HepG2 (cell line): ENCODE measurements at regions not wholly inside any gene's neighbourhood (a gene's known extent, or its start where the extent isn't known, plus 50 kb on each side); places are given as distances from the start of the nearest gene placed in this dataset.

ENCODE experiments used
- ATAC-seq: fragments of 200-7000 bp; cut with Tn5 transposase; 3 replicates; pipeline ENCODE4 v1.9.1; 2020; ENCODE audit warnings: mild to moderate bottlenecking, moderate library complexity
- BruUV-seq: library from RNA; stranded (reverse); fragments of 400-500 nt; replicated peaks from 2 replicates; lab custom pipeline; 2021; lab: Mats Ljungman, UMichigan
- CTCF ChIA-PET: fragments of 300-600 bp; formaldehyde crosslinking; extraction: SDS; loops from one replicate; lab custom pipeline; 2021; ENCODE audit warnings: low total read pairs, inconsistent platforms, low intra/inter-chr PET ratio; lab: Yijun Ruan, JAX
- POLR2A ChIA-PET: fragments of 350-600 bp; sonication (Branson Sonifier 250); formaldehyde crosslinking; loops from one replicate; lab custom pipeline; 2020; ENCODE audit warnings: antibody characterized with exemption, inconsistent platforms; lab: Yijun Ruan, JAX
- DNase-seq: peaks from one replicate; pipeline ENCODE4 v3.0.0-alpha.2; 2015; ENCODE audit warnings: low spot score
- FAIRE-seq: peaks from 3 replicates; lab custom pipeline; 2011; peaks lifted over from hg19 to GRCh38; lab: Jason Lieb, UNC
- H2AFZ ChIP-seq: one replicate; pipeline ENCODE4 v1.6.1; 2011; ENCODE audit warnings: low read length, inconsistent platforms
- H3K27ac ChIP-seq: fragments of 300-600 bp; 3 replicates; pipeline ENCODE4 v1.8.0; 2011; ENCODE audit warnings: mixed run types, mild to moderate bottlenecking, mixed read lengths, low read length, inconsistent platforms; ENCODE audit not compliant: insufficient read depth; ENCODE audit errors: extremely low read length
- H3K27me3 ChIP-seq, 2 experiments: fragments of 200-600 bp in 1 of 2; 2 replicates in 1 of 2; 3 replicates in 1 of 2; pipeline versions ENCODE4 v1.6.0 to v1.8.0; 2011; ENCODE audit warnings: low read length in 2 of 2, mild to moderate bottlenecking in 2 of 2, moderate library complexity in 2 of 2, inconsistent platforms in 1 of 2; ENCODE audit not compliant: insufficient read depth in 2 of 2, control insufficient read depth in 1 of 2
- H3K36me3 ChIP-seq, 2 experiments: fragments of 200-600 bp in 1 of 2; replicated peaks in 1 of 2; 2 replicates in 1 of 2; 3 replicates in 1 of 2; pipeline versions ENCODE4 v1.5.1 to v1.8.0; 2011; ENCODE audit warnings: low read length in 2 of 2, inconsistent platforms in 1 of 2; ENCODE audit not compliant: insufficient read depth in 2 of 2, control insufficient read depth in 1 of 2
- H3K4me1 ChIP-seq: 2 replicates; pipeline ENCODE4 v1.5.1; 2012; ENCODE audit warnings: low read length, inconsistent platforms; ENCODE audit not compliant: insufficient read depth
- H3K4me2 ChIP-seq: 2 replicates; pipeline ENCODE4 v1.6.0; 2011; ENCODE audit warnings: low read depth, low read length, inconsistent platforms
- H3K4me3 ChIP-seq, 3 experiments: fragments of 200-600 bp in 1 of 3; sonication (generic), shearing (Covaris generic) in 1 of 3; replicated peaks in 1 of 3; 2 replicates each; pipeline ENCODE4 v1.5.1; 2011 to 2016; ENCODE audit warnings: low read length in 3 of 3, inconsistent platforms in 2 of 3, low read depth in 2 of 3, mild to moderate bottlenecking in 2 of 3, control low read depth in 1 of 3, mixed read lengths in 1 of 3; ENCODE audit not compliant: insufficient read depth in 1 of 3
- H3K79me2 ChIP-seq: one replicate; pipeline ENCODE4 v1.6.1; 2011; ENCODE audit warnings: low read length, inconsistent platforms; ENCODE audit not compliant: insufficient read depth
- H3K9ac ChIP-seq: 2 replicates; pipeline ENCODE4 v1.6.0; 2011; ENCODE audit warnings: mild to moderate bottlenecking, low read depth, low read length, inconsistent platforms; ENCODE audit not compliant: insufficient read depth
- H3K9me3 ChIP-seq: 2 replicates; pipeline ENCODE4 v1.5.1; 2012; ENCODE audit warnings: mild to moderate bottlenecking, low read length
- H4K20me1 ChIP-seq: 2 replicates; pipeline ENCODE4 v1.6.0; 2011; ENCODE audit warnings: inconsistent platforms, mild to moderate bottlenecking, low read length, moderate library complexity; ENCODE audit not compliant: insufficient read depth
- CHD4 ChIP-seq: fragments of 200-600 bp; sonication (generic); IDR thresholded peaks from 2 replicates; pipeline ENCODE4 v1.7.0; 2017; ENCODE audit warnings: mild to moderate bottlenecking, low read length, borderline replicate concordance
- HDAC2 ChIP-seq: sonication (generic); formaldehyde crosslinking; IDR thresholded peaks from 2 replicates; pipeline ENCODE4 v1.4.0; 2020; ENCODE audit warnings: missing genetic modification reagents
- HMG20A ChIP-seq: IDR thresholded peaks from 2 replicates; pipeline ENCODE4 v1.6.1; 2016; ENCODE audit warnings: borderline replicate concordance
- HNF4G ChIP-seq, 2 experiments: sonication (generic) in 1 of 2; formaldehyde crosslinking in 1 of 2; IDR thresholded peaks; 2 replicates each; pipeline versions ENCODE4 v1.4.0 to v1.6.1; 2011 to 2020; ENCODE audit warnings: borderline replicate concordance in 2 of 2, low read depth in 2 of 2, mild to moderate bottlenecking in 2 of 2, low read length in 1 of 2, missing genetic modification reagents in 1 of 2, moderate library complexity in 1 of 2
- KLF11 ChIP-seq: IDR thresholded peaks from 2 replicates; pipeline ENCODE4 v1.6.1; 2016; ENCODE audit warnings: missing compliant biosample characterization
- MAFK ChIP-seq, 2 experiments: IDR thresholded peaks in 1 of 2; conservative IDR thresholded peaks in 1 of 2; 2 replicates each; pipeline ENCODE4 v1.6.1; 2011; ENCODE audit warnings: improper control_type of control experiment in 2 of 2, low read length in 2 of 2
- NFATC3 ChIP-seq: sonication (generic); formaldehyde crosslinking; IDR thresholded peaks from 2 replicates; pipeline ENCODE4 v1.5.1; 2020; ENCODE audit warnings: mild to moderate bottlenecking, missing genetic modification reagents
- NFKB2 ChIP-seq: sonication (generic); formaldehyde crosslinking; IDR thresholded peaks from 2 replicates; pipeline ENCODE4 v1.4.0; 2020; ENCODE audit warnings: missing genetic modification reagents, borderline replicate concordance
- SIX1 ChIP-seq: sonication (generic); formaldehyde crosslinking; IDR thresholded peaks from 2 replicates; pipeline ENCODE4 v1.4.0; 2020; ENCODE audit warnings: missing genetic modification reagents, borderline replicate concordance
- SP140L ChIP-seq: sonication (generic); formaldehyde crosslinking; IDR thresholded peaks from 2 replicates; pipeline ENCODE4 v1.4.0; 2020; ENCODE audit warnings: missing genetic modification reagents, borderline replicate concordance
- ZNF367 ChIP-seq: sonication (generic); formaldehyde crosslinking; IDR thresholded peaks from 2 replicates; pipeline ENCODE4 v1.4.0; 2020; ENCODE audit warnings: missing genetic modification reagents, borderline replicate concordance
- ZNF678 ChIP-seq: sonication (generic); formaldehyde crosslinking; IDR thresholded peaks from 2 replicates; pipeline ENCODE4 v1.4.0; 2020; ENCODE audit warnings: mild to moderate bottlenecking, missing genetic modification reagents
- ZNF891 ChIP-seq: sonication (generic); formaldehyde crosslinking; IDR thresholded peaks from 2 replicates; pipeline ENCODE4 v1.5.0; 2020; ENCODE audit warnings: mild to moderate bottlenecking, missing genetic modification reagents
- WGBS: methylation state at CpG from one replicate; pipeline ENCODE4 v1.1.6; 2017; ENCODE audit warnings: low lambda C conversion rate; 5-methylcytosine and 5-hydroxymethylcytosine counted together
- in situ Hi-C: cut with HindIII; loops from 2 replicates; pipeline ENCODE4 v1.10.0; 2017; ENCODE audit warnings: low pct_unique_long_range_greater_than_20kb; ENCODE audit not compliant: extremely low pct_ligation_motif_present
- intact Hi-C: fragments of 100-400 bp; cut with micrococcal nuclease; formaldehyde crosslinking; loops from one replicate; pipeline ENCODE4 v1.10.0; 2022; ENCODE audit not compliant: unreplicated experiment
- TF ChIP-seq, protein P1 (sequence below): sonication (generic); formaldehyde crosslinking; IDR thresholded peaks from 2 replicates; pipeline ENCODE4 v1.5.0; 2020; ENCODE audit warnings: missing genetic modification reagents
- TF ChIP-seq, protein P2 (sequence below): sonication (generic); formaldehyde crosslinking; IDR thresholded peaks from 2 replicates; pipeline ENCODE4 v1.8.0; 2022; ENCODE audit warnings: missing genetic modification reagents, mild to moderate bottlenecking, moderate library complexity, borderline replicate concordance
- TF ChIP-seq, protein P3 (sequence below): sonication (generic); formaldehyde crosslinking; IDR thresholded peaks from 2 replicates; pipeline ENCODE4 v1.5.1; 2020; ENCODE audit warnings: mild to moderate bottlenecking, missing genetic modification reagents, borderline replicate concordance

DNA sequence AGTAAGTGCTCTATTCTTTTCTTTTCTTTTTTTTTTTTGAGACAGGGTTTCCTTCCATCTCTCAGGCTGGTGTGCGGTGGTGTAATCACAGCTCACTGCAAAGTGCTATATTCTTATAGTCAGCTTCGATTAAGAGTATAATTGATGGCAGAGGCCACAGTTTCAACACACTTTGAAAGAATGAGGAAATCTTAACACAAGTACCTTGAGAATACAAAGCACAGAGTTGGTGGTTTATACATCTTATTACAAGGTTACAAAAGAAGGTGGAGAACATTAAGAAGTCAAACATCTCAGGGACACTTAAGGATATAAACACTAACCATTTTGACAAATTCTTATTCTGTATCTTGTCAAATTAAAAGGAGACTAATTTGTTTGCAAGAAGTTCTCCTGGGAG is 180.5 kb downstream of the SOD2 start:
- no peak overlapping the region for H3K4me3 ChIP-seq
- TF ChIP-seq ZNF367 (CRISPR knock-in tag) = no peak
- TF ChIP-seq CHD4 = no peak
- no peak for TF ChIP-seq NFATC3 (CRISPR knock-in tag)
- no peak for TF ChIP-seq SP140L (CRISPR knock-in tag)
- no peak for TF ChIP-seq HNF4G (IDR thresholded peaks at IDR 0.05; ENCODE audit: borderline replicate concordance, low read depth, low read length)
- TF ChIP-seq HNF4G (CRISPR knock-in tag; IDR thresholded peaks at IDR 0.05; ENCODE audit: borderline replicate concordance, low read depth) = no peak
- TF ChIP-seq KLF11 = no peak
- TF ChIP-seq ZNF891 (CRISPR knock-in tag) = no peak
- no peak for TF ChIP-seq NFKB2 (CRISPR knock-in tag)
- TF ChIP-seq ZNF678 = no peak
- H3K9ac ChIP-seq = no peak overlapping the region
- H3K4me2 ChIP-seq = no peak overlapping the region
- intact Hi-C loops (no loop called here), in situ Hi-C loops (no loop called here)
- no peak overlapping the region for H2AFZ ChIP-seq
- H3K27me3 ChIP-seq = peaks cover 0 to 22% of the 10 kb centered on the region in 2 experiments; a peak in 3 of 5 replicates
- ATAC-seq = no peak
- H4K20me1 ChIP-seq = no peaks in the 10 kb centered on the region
- no peak for DNase-seq
- no TSS peak for BruUV-seq
- FAIRE-seq = no peak
- H3K27ac ChIP-seq = no peak overlapping the region
- H3K79me2 ChIP-seq = no peaks in the 10 kb centered on the region
- POLR2A ChIA-PET = no interaction called here
- H3K4me1 ChIP-seq = no peaks in the 10 kb centered on the region
- no peaks in the 10 kb centered on the region for H3K36me3 ChIP-seq
- no peaks in the 10 kb centered on the region for H3K9me3 ChIP-seq
- WGBS = 13% methylated on average over 2 of the region's 2 CpGs
- CTCF ChIA-PET = no interaction called here

DNA sequence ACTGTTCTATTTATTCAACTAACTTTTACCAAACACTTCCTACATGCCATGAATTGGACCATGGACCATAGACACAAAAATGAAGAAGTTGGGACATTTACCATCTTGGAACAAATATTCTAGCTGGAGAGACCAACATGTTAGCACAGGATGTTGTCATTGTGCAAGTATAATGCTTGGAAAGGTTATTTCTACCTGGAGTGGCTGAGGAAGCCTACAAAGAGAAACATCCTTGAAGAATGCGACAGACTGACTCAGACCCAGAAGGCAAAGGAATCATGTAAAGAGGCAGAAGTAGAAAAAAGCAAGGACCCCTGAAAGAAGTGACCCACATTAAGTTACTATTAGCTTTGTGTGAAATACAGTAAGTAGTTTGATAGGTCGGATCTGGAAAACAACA is 180.9 kb downstream of the SOD2 start:
- H3K4me3 ChIP-seq = no peak overlapping the region
- no peaks in the 10 kb centered on the region for H3K79me2 ChIP-seq
- in situ Hi-C loops (no loop called here), intact Hi-C loops (no loop called here)
- no peak overlapping the region for H3K9ac ChIP-seq
- H2AFZ ChIP-seq = no peak overlapping the region
- FAIRE-seq (no peak), DNase-seq (no peak), ATAC-seq (no peak)
- WGBS = 18% methylated on average over 2 of the region's 2 CpGs
- H3K9me3 ChIP-seq = no peaks in the 10 kb centered on the region
- no peak overlapping the region for H3K27ac ChIP-seq
- CTCF ChIA-PET = no interaction called here
- H3K4me1 ChIP-seq = no peaks in the 10 kb centered on the region
- no peaks in the 10 kb centered on the region for H4K20me1 ChIP-seq
- H3K36me3 ChIP-seq = no peaks in the 10 kb centered on the region
- H3K4me2 ChIP-seq = no peak overlapping the region
- peaks cover 0 to 22% of the 10 kb centered on the region in 2 experiments; a peak in 3 of 5 replicates for H3K27me3 ChIP-seq
- POLR2A ChIA-PET = no interaction called here
- no TSS peak for BruUV-seq
- TF ChIP-seq, protein P1, sequence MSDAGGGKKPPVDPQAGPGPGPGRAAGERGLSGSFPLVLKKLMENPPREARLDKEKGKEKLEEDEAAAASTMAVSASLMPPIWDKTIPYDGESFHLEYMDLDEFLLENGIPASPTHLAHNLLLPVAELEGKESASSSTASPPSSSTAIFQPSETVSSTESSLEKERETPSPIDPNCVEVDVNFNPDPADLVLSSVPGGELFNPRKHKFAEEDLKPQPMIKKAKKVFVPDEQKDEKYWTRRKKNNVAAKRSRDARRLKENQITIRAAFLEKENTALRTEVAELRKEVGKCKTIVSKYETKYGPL (CRISPR knock-in tag) = no peak
- TF ChIP-seq, protein P2, sequence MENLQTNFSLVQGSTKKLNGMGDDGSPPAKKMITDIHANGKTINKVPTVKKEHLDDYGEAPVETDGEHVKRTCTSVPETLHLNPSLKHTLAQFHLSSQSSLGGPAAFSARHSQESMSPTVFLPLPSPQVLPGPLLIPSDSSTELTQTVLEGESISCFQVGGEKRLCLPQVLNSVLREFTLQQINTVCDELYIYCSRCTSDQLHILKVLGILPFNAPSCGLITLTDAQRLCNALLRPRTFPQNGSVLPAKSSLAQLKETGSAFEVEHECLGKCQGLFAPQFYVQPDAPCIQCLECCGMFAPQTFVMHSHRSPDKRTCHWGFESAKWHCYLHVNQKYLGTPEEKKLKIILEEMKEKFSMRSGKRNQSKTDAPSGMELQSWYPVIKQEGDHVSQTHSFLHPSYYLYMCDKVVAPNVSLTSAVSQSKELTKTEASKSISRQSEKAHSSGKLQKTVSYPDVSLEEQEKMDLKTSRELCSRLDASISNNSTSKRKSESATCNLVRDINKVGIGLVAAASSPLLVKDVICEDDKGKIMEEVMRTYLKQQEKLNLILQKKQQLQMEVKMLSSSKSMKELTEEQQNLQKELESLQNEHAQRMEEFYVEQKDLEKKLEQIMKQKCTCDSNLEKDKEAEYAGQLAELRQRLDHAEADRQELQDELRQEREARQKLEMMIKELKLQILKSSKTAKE = no peak
- TF ChIP-seq, protein P3, sequence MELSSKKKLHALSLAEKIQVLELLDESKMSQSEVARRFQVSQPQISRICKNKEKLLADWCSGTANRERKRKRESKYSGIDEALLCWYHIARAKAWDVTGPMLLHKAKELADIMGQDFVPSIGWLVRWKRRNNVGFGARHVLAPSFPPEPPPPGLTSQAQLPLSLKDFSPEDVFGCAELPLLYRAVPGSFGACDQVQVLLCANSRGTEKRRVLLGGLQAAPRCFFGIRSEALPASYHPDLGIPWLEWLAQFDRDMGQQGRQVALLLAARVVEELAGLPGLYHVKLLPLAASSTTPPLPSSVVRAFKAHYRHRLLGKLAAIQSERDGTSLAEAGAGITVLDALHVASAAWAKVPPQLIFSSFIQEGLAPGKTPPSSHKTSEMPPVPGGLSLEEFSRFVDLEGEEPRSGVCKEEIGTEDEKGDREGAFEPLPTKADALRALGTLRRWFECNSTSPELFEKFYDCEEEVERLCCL (CRISPR knock-in tag) = no peak
- TF ChIP-seq SIX1 = no peak
- TF ChIP-seq MAFK (conservative IDR thresholded peaks at IDR 0.05 in 1 of 2, IDR thresholded peaks at IDR 0.05 in 1 of 2; ENCODE audit: low read length in 2 of 2) = no peak
- no peak for TF ChIP-seq HMG20A
- no peak for TF ChIP-seq HDAC2 (CRISPR knock-in tag)
